ENCODE measurements at regions not wholly inside any gene's neighbourhood (a gene's known extent, or its start where the extent isn't known, plus 50 kb on each side); places are given as distances from the start of the nearest gene placed in this dataset.
"Not testable (repeated sequence)": the region's sequence is repeated elsewhere in the genome, so short reads cannot be mapped to it uniquely, and the experiment has no call there.

- DNase-seq (ENCODE audit: low read depth): no peak
Measured at GRCh38 chr12:58009405-58010195, 68.2 kb downstream of the ATP23 start.

- no peak for DNase-seq (ENCODE audit: low read depth)
Measured at GRCh38 chr12:58011676-58012075, 70.3 kb downstream of the ATP23 start.

DNA sequence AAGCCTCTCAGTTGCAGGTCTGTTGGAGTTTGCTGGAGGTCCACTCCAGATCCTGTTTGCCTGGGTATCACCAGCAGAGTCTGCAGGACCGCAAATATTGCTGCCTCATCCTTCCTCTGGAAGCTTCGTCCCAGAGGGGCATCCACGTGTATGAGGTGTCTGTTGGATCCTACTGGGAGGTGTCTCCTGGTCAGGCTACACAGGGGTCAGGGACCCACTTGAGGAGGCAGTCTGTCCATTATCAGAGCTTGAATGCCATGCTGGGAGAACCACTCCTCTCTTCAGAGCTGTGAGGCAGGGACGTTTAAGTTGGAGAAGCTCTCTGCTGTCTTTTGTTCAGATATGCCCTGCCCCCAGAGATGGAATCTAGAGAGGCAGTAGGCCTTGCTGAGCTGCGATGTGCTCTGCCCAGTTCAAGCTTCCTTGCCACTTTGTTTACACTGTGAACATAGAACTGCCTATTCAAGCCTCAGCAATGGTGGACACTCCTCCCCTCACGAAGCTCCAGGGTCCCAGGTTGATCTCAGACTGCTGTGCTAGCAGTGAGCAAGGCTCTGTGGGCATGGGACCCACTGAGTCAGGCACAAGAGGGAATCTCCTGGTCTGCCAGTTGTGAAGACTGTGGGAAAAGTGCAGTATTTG, 81.1 kb downstream of the ATP23 start:
- DNase-seq (ENCODE audit: low read depth): not testable (repeated sequence)

GRCh38 chr12:58025431-58025830, 84.1 kb downstream of the ATP23 start:
- no peak for DNase-seq (ENCODE audit: low read depth)

DNA sequence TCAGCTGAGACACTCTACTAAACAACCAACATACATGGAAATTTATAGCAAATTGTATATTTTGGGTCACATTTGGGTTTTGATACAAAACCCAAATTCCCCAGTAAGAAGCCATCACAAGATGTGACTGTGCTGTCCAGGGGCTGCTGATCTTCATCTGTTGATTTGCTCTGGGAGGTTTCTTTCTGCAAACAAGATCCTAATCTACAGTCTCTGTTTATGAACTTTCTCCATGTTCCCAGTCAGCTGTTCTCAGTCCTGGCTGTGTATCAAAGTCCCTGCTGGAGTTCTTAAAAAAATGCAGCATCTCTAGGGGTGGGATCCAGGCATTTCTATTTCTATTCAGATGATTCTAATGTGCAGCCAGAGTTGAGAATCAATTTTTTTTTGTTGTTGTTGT, 85.1 kb downstream of the ATP23 start:
- DNase-seq (ENCODE audit: low read depth): no peak

- DNase-seq (ENCODE audit: low read depth): no peak
Measured at GRCh38 chr12:58026897-58027891, 85.8 kb downstream of the ATP23 start.

DNA sequence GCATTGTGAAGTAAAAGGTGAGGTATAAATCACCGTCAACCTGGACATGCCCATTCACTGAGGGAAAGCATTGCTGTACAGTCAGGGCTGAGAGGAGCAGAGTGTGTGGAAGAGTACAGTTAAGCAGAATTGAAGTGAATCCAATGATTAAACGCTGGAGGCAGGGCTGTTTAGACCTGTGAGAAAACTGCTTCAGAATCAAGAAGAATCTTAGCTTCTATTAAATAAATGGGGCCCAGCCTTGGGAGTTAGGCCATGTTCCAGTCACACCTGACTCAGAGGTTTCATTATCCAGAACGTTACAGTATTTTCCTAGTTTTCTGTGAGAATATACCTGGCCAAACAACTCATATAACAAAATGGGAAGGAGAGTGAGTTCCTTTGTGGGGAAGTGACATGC, 86.9 kb downstream of the ATP23 start:
- no peak for DNase-seq (ENCODE audit: low read depth)

DNA sequence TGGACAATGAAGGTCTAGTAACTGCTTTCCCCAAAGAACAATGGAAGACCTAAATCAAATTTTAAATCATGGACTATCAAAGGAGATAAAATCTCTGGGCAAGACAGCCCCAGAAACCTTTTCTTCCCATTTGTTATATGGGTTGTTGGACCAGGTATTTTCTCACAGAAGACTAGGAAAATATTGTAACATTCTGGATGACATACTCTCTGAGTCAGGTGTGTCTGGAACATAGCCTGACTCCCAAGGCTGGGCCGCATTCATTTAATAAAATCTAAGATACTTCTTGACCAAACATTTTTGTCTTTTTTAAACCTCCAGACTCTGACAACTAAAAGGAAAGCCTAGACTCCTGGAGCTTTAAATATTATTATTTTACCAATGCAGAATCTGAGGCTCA, 87.9 kb downstream of the ATP23 start:
- no peak for DNase-seq (ENCODE audit: low read depth)

- peak; percentile 61 for DNase-seq (ENCODE audit: low read depth)
Measured at GRCh38 chr12:58030566-58031279, 89.4 kb downstream of the ATP23 start.

DNA sequence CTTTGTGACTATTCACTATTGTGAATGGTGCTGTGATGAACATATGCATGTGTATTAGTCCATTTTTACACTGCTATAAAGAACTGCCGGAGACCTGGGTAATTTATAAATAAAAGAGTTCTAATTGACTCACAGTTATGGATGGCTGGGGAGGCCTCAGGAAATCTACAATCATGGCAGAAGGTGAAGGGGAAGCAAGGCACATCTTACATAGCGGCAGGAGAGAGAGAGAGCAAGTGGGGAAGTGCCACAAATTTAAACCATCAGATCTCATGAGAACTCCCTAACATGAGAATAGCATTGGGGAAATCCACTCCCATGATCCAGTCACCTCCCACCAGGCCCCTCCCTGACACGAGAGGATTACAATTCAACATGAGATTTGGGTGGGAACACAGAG, 90.8 kb downstream of the ATP23 start:
- DNase-seq (ENCODE audit: low read depth): no peak

DNA sequence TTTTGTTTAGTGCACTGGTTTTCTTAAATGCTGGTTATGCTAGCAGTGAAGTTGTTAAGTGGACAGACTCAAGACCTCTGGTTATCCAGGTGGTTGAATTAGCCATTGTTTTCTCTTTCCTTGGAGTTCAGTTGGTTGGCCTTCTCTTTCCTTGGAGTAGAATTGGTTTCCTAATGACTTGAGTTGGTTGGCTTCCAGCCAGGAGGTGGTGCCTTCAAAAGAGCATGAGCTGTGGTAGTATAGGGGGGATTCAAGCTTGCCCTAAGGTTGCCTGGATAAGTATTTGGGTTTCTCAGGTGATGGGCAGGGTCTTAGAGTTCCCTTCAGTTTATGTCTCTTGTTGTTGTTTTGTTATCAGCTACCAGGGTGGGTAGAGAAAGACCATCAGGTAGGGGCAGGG, 92.5 kb downstream of the ATP23 start:
- no peak for DNase-seq (ENCODE audit: low read depth)

GRCh38 chr12:58034311-58034710, 92.9 kb downstream of the ATP23 start:
- no peak for DNase-seq (ENCODE audit: low read depth)

DNA sequence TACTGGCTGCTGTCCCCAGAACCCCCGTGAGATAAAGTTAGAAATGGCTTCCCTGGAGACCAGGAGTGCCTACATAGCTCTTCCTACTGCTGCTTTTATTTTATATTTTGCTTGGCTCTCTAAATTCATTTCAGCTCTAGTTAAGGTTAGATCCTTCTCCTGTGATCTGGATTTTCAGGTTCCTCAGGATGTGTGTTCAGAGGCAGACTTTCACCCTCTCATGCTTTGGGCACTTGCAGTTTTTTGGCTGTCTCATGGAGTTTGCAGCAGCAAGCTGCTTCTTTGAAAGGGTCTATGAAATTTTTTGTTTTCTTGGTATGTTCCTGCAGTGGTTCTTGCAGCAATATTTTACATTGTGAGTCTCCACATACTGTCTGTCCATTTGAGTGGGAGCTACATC, 93.3 kb downstream of the ATP23 start:
- no peak for DNase-seq (ENCODE audit: low read depth)

GRCh38 chr12:58041441-58041840, 100.1 kb downstream of the ATP23 start:
- DNase-seq (ENCODE audit: low read depth): no peak

DNA sequence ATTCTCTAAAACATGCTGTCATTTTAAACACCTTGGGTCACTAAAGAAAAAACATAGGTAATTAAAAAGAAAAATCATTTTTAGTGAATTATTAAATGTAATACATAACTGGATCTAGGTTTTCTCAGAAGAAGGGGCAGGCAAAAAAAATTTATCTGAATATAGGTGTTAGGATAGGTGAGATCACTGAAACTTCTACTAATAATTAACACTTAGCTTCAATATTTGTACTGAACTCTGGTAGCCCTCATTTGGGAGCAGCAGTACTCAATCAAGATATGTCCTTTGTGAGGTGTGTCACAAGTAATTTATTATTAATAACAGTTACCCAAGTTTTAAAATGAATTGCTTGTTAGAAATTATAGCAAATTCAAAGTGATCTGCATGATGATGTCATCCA, 103.6 kb downstream of the ATP23 start:
- no peak for DNase-seq (ENCODE audit: low read depth)

GRCh38 chr12:58046271-58046670, 104.9 kb downstream of the ATP23 start:
- no peak for DNase-seq (ENCODE audit: low read depth)

- no peak for DNase-seq (ENCODE audit: low read depth)
Measured at GRCh38 chr12:58051378-58051777, 110.0 kb downstream of the ATP23 start.

DNA sequence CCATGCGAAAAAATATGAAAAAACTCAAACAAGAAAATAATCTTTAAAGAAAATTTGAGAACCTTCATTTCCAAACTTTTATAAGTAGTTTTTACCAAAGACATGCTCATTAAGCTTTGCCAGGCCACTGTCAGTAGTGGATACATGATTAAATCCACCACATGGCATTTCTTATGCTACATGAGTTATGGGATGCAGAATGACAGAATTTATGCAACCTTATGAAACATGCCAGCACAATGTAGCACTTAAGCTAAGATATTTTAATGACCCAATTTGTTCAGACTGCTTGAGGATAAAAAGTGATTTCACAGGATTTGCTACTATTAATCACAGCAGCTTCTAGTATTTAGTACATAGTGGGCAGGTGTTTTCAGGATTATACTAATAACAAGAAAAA, 123.3 kb downstream of the ATP23 start:
- no peak for DNase-seq (ENCODE audit: low read depth)

GRCh38 chr12:58066296-58066695, 124.9 kb downstream of the ATP23 start:
- peak; percentile 42 for DNase-seq (ENCODE audit: low read depth)

DNA sequence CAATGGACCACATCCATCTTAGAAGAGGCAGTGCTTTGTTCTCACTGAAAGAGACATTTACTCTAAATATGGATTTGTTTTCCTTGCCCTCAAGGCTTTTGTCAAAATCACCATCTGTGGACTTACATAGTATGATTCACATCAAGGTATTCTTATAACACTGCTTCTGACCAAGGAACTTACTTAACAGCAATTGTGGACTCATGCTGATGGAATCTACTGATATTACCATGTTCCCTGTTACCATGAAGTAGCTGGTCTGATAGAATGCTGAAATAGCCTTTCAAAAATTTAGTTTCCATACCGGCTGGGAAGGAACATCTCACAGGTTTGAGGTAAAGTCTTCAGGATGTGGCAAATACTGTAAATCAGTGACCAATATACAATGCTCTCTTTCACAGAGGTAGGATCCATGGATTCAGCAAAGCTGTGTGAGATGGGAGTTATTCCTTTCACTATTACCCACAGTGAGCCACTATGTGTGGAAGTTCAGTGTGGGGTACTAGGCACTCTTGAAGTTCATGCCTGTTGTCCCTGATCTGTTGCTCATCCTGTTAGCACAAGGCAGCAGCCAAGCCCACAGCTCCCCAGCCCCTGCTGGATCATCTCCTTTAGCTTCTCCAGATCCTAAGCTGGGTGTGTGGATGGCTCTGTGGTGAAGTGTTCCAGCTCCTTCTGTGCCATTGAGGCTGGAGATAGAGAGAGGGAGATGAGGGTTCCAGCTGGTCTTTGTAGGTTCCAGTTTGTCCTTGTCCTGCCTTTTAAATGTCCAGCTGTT, 126.4 kb downstream of the ATP23 start:
- peak; percentile 46 for DNase-seq (ENCODE audit: low read depth)

DNA sequence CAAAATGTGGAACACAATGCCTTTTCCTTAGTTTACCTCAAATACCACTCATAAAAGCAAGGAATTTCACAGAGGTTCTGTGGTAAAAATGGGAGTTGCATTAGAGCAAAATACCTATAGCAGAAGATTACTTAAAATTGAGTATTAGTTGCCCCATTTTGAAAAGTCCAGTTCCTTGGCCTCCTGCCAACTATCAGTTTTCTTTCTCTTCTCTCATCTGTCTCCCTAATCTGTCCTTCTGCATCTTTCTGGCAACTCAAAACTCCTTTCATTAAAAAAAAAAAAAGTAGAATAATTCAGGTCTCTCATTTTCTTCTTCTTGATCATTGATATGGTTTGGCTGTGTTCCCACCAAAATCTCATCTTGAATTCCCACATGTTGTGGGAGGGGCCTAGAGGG, 127.3 kb downstream of the ATP23 start:
- no peak for DNase-seq (ENCODE audit: low read depth)
